SK-N-MC (cell line): ENCODE measurements at regions not wholly inside any gene's neighbourhood (a gene's known extent, or its start where the extent isn't known, plus 50 kb on each side); places are given as distances from the start of the nearest gene placed in this dataset.

Source experiments
- EZH2 ChIP-seq: fragments of 200-600 bp; sonication (generic); IDR thresholded peaks from one replicate; pipeline ENCODE4 v1.6.1; 2017; ENCODE audit warnings: antibody characterized with exemption
- FOXP2 ChIP-seq: optimal IDR thresholded peaks from 2 replicates; pipeline ENCODE3; 2011; ENCODE audit warnings: mild to moderate bottlenecking, moderate library complexity; ENCODE audit not compliant: insufficient read depth; ENCODE audit errors: extremely low read length, control extremely low read depth
- POLR2AphosphoS5 ChIP-seq: IDR thresholded peaks from 2 replicates; pipeline ENCODE4 v1.6.1; 2012; ENCODE audit warnings: mild to moderate bottlenecking, low read depth, low read length, borderline replicate concordance

GRCh38 chr10:106392778-106393177 is 771.7 kb downstream of the SORCS1 start:
- TF ChIP-seq POLR2AphosphoS5 (no peak), EZH2 (no peak), FOXP2 (no peak)
